Stimulated activated CD8-positive, alpha-beta memory T cell treated with anti-CD3 and anti-CD28 coated beads, Interleukin-2, amount 100 ng/mL, for 48 hours (primary cell): ENCODE measurements at regions not wholly inside any gene's neighbourhood (a gene's known extent, or its start where the extent isn't known, plus 50 kb on each side); places are given as distances from the start of the nearest gene placed in this dataset.
"Not testable (repeated sequence)": the region's sequence is repeated elsewhere in the genome, so short reads cannot be mapped to it uniquely, and the experiment has no call there.

Source experiments
- DNase-seq, 2 donors: peaks; one replicate each; pipeline ENCODE4 v3.0.0-alpha.2; 2020; ENCODE audit warnings: low read depth in 2 of 2

- DNase-seq = no peak
These were observed 1338.6 kb upstream of the ACO1 start for GRCh38 chr9:31045810-31046209.

DNA sequence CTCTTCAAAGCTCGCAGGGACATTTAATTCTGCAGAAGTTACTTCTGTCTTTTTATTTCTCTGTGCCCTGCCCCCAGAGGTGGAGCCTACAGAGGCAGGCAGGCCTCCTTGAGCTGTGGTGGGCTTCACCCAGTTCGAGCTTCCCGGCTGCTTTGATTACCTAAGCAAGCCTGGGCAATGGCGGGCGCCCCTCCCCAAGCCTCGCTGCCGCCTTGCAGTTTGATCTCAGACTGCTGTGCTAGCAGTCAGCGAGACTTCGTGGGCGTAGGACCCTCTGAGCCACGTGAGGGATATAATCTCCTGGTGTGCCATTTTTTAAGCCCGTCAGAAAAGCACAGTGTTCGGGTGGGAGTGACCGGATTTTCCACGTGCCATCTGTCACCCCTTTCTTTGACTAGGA lies 1322.9 kb upstream of the ACO1 start:
- DNase-seq = not testable (repeated sequence)

GRCh38 chr9:31065691-31066090 lies 1318.8 kb upstream of the ACO1 start:
- no peak for DNase-seq

DNA sequence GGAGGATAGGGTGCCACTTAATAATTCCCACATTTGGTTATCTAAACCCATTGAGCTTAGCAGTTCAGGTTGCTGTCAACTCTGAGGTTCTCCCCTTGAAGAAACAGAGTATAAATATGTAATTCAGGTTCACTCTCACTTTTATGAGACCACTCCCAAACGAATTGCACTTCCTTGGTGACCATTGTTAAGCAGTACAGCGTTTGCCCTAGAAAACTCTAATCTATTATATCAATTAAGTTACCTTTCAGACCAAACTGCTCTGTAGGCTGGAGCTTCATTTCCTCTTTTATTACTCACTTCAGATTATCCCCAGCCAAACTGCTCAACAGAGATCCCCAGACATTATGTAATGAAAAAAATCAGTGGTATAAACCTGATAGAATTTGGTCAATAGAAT lies 1317.0 kb upstream of the ACO1 start:
- DNase-seq = no peak

GRCh38 chr9:31071606-31072286 lies 1312.7 kb upstream of the ACO1 start:
- DNase-seq = no peak

DNA sequence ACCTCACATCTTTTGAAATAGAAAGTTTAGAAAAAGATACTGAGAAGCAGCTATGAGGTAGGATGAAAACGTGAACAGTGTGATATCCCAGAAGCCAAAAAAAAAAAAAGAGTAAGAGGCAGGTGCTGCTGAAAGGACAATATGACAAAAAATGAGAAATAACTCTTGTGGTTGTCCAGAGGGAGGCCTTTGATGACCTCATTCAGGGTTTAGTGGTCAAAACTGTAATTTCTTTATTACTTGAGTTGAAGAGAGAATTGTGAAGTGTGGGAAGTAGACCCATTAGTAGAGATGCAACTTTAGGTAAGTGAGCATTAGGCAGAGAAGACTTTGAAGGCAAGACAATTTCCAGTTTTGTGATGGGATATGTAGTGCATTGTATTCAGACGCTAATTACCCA lies 1306.3 kb upstream of the ACO1 start:
- no peak for DNase-seq

DNA sequence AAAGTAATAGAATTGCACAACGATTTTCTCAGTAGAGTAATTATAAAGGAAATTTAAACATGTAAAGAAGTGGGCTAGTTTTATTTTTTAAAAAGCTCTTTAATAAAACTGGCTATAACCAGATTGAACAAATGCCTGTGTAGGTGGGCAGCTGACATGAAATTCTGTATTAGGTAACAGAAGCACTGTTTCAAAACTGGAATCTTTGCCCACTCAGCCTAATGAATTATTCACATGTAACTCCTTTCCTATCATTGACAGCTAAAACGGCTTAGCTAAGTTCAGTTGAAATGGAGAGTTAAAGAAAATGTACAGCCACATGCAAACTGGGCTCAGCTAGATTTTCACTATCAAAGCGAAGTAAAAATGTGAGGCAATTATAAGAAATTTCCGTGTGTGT lies 1300.1 kb upstream of the ACO1 start:
- no peak for DNase-seq

GRCh38 chr9:31089549-31090221 lies 1294.8 kb upstream of the ACO1 start:
- DNase-seq = no peak

DNA sequence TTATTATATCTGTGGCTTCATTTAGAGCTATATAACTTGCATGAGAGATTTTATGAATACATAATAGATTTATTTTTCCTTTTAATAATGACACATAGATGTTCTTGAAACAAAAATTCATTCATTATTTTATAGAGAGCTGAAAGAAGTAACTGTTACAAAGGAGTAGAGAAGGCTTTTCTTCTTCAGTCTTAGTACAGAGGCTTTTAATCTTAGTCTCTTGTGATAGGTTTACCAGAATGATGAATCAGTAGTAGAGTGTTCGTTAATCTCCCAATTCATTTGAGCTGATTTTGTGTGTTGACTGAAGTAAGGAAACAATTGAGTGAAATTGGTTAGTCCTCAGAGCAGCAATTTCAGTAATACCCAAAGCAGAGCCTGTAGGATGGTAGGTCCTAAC lies 1284.1 kb upstream of the ACO1 start:
- no peak for DNase-seq

DNA sequence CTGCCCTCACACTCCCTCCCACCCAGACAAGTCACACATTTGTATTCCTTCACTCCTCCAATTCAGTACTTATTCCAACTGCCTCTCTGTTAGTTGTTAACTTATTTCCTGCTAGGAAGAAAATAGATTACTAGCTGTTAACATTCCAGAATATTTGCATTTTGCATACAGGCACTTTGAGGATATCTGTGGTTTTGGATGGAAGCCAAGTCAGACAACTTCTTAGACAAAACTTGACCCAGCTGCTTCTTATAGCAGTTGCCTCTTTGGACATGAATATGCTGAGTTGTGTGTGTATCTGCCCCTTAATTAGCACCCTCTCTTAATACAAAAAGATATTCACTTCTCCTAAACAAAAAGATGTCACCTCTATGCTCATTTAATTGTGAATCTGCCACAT lies 1280.6 kb upstream of the ACO1 start:
- DNase-seq = no peak

DNA sequence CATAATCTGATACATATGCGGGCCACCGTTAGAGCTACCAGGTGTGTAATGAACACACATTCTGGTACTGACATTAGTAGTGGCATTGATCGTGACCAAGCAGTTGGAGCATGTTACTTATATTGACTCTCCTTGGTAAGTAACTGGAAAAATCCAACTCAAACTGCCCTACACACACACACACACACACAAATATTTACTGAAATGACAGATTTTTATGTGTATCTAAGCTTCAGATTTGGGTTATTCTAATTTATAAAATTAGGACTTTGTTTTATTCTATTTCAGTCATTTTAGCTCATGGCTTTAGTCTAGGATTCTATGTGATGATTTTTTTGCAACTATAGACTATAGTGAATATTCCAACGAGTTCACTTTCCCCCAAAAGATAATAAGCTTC lies 1280.2 kb upstream of the ACO1 start:
- no peak for DNase-seq

- no peak for DNase-seq
These were observed 1272.0 kb upstream of the ACO1 start for GRCh38 chr9:31112491-31112890.

GRCh38 chr9:31114346-31114745 lies 1270.1 kb upstream of the ACO1 start:
- no peak for DNase-seq

GRCh38 chr9:31119890-31120454 lies 1264.5 kb upstream of the ACO1 start:
- DNase-seq = no peak

- DNase-seq = no peak
These were observed 1260.1 kb upstream of the ACO1 start for GRCh38 chr9:31124389-31124788.

DNA sequence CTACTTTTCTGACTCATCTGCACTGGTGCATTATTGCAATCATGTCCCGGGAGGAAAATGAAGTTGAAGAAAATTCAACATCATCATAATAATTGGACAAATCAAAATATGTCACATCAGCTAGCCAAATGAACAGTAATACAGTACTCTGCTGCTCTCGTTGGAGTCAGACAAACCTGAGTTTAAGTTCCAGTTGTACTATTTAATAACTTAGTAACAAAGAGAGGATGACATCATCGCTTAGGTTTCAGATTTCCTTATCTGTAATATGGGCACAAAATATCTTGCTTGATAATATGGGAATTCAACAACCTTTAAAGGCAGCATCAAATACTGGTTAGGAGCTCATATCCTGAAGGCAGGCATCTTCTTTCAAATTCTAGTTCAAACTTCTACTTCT lies 1248.9 kb upstream of the ACO1 start:
- no peak for DNase-seq

DNA sequence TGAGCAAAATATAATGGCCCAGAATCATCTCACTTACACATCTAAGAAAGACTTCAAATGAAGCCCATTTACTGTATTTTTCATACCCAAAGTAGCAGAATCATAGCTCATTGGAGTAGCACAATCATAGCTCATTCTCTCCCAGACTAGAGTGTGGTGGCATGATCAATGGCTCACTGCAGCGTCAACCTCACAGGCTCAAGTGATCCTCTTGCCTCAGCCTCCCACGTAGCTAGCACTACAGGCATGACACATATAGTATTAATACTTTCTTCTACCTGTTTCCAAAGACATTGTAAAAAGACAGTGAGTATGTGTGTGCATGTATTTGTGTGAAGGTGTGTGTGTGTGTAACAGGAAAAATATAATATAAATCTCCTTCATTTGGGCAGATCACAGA lies 1247.9 kb upstream of the ACO1 start:
- no peak for DNase-seq

- DNase-seq = no peak
These were observed 1247.0 kb upstream of the ACO1 start for GRCh38 chr9:31137176-31138160.

DNA sequence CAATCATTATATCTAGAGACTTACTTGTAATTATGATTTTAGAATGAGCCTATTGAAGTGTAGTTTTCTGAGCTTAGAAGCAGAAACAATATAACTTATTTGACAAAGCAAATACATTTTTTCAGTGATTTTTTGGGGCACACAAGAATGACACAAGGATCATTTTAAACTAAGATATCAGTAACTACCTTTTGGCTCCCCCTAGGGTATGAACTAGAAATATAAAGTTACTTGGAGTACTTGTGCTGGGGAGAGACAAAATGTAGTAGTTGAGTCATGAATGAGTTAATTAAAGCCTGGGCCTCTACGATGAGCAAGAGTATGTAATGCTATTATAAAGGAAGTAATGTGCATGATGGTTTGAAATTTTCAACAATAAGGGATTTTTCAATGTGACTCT lies 1244.1 kb upstream of the ACO1 start:
- DNase-seq = no peak

DNA sequence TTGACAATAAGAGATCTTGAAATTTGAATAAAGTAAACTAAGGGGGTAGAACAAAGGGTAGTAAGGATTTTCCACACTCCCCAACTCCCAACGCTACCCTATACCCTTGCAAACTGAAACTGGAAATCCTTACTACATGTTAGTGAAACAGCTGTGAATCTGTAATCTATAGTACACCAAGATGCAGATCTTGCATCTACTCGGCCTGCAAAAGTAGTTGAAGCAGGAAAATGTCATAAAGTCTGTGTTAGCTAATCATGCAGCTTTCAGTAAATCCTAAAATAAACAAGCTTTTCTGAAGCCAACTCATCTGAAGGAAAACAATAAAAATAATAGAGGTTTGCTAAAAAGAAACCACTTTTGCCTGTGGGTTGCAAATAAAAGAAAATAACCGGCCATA lies 1242.0 kb upstream of the ACO1 start:
- DNase-seq = no peak

- DNase-seq = no peak
These were observed 1239.8 kb upstream of the ACO1 start for GRCh38 chr9:31144614-31145013.

DNA sequence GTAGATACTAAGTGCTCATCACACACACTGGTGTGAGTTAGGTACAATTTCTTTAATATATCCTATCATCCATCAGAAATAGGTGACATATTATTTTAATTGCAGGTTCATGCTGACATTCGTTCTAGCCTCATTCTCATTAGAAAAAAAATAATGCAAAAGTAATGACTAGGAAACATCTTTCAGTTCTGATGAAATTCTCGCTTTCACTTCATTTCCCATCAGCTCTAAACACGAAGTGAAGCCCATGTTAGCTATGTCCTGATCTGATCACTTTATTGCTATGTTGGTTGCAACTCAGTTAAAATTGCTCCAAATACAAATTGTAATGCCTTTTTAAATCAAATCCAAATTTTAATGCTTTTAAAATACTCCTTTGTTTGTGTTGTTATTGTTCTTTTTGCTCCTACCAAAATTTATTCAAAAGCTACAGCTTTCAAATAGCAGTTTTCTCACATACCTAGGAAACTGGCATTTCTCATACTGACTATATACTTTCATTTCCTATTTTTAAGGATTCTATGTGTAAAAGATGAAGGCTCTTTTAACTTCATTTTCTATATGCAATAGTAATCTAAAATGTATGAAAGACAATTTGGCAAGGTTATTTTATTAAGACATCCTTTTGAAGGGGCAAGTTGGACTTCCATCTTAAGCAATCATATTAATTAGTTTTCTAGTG lies 1237.8 kb upstream of the ACO1 start:
- no peak for DNase-seq
